ENCODE measurements at regions not wholly inside any gene's neighbourhood (a gene's known extent, or its start where the extent isn't known, plus 50 kb on each side); places are given as distances from the start of the nearest gene placed in this dataset.
"Not testable (repeated sequence)": the region's sequence is repeated elsewhere in the genome, so short reads cannot be mapped to it uniquely, and the experiment has no call there.

GRCh38 chr6:165843121-165843520 is 180.1 kb upstream of the PDE10A start:
- no peak overlapping the region for H3K4me3 ChIP-seq
- TF ChIP-seq CTCF (IDR thresholded peaks at IDR 0.05) = no peak
- DNase-seq (ENCODE audit: low spot score in 2 of 2) = no peak
- no peaks in the 10 kb centered on the region for H3K4me1 ChIP-seq
- H3K27ac ChIP-seq = no peak overlapping the region
- H3K36me3 ChIP-seq = no peaks in the 10 kb centered on the region
- no peaks in the 10 kb centered on the region for H3K27me3 ChIP-seq
- H3K9me3 ChIP-seq = no peaks in the 10 kb centered on the region
- intact Hi-C loops (cut with DNase I) = no loop called here

GRCh38 chr6:165842281-165842936 is 179.4 kb upstream of the PDE10A start:
- Histone ChIP-seq H3K27ac (no peak overlapping the region), H3K4me3 (no peak overlapping the region), H3K27me3 (no peaks in the 10 kb centered on the region), H3K9me3 (no peaks in the 10 kb centered on the region), H3K36me3 (no peaks in the 10 kb centered on the region), H3K4me1 (no peaks in the 10 kb centered on the region)
- no peak for DNase-seq (ENCODE audit: low spot score in 2 of 2)
- no peak for TF ChIP-seq CTCF (IDR thresholded peaks at IDR 0.05)
- intact Hi-C loops (cut with DNase I) = no loop called here

- Histone ChIP-seq H3K36me3 (no peaks in the 10 kb centered on the region), H3K9me3 (no peaks in the 10 kb centered on the region), H3K27ac (no peak overlapping the region), H3K4me3 (no peak overlapping the region), H3K27me3 (no peaks in the 10 kb centered on the region), H3K4me1 (no peaks in the 10 kb centered on the region)
- DNase-seq (ENCODE audit: low spot score in 2 of 2) = no peak
- intact Hi-C loops (cut with DNase I) = no loop called here
- TF ChIP-seq CTCF (IDR thresholded peaks at IDR 0.05) = no peak
Measured at GRCh38 chr6:165841153-165841558, 178.1 kb upstream of the PDE10A start.

GRCh38 chr6:165837948-165838745 is 175.1 kb upstream of the PDE10A start:
- intact Hi-C loops (cut with DNase I) = no loop called here
- no peak overlapping the region for H3K4me3 ChIP-seq
- no peaks in the 10 kb centered on the region for H3K4me1 ChIP-seq
- no peaks in the 10 kb centered on the region for H3K36me3 ChIP-seq
- no peak for TF ChIP-seq CTCF (IDR thresholded peaks at IDR 0.05)
- DNase-seq (ENCODE audit: low spot score in 2 of 2) = no peak
- H3K27me3 ChIP-seq = no peaks in the 10 kb centered on the region
- no peak overlapping the region for H3K27ac ChIP-seq
- H3K9me3 ChIP-seq = no peaks in the 10 kb centered on the region

- H3K9me3 ChIP-seq; H3K27ac ChIP-seq; intact Hi-C loops (cut with DNase I); H3K36me3 ChIP-seq; H3K4me3 ChIP-seq; H3K4me1 ChIP-seq; DNase-seq (ENCODE audit: low spot score in 2 of 2); H3K27me3 ChIP-seq: not testable (repeated sequence)
Measured at GRCh38 chr6:165836648-165837047, 173.6 kb upstream of the PDE10A start.

GRCh38 chr6:165835410-165835851 is 172.4 kb upstream of the PDE10A start:
- intact Hi-C loops (cut with DNase I) = no loop called here
- no peak for TF ChIP-seq CTCF (IDR thresholded peaks at IDR 0.05)
- H3K4me3 ChIP-seq = no peak overlapping the region
- DNase-seq (ENCODE audit: low spot score in 2 of 2) = no peak
- no peaks in the 10 kb centered on the region for H3K4me1 ChIP-seq
- no peaks in the 10 kb centered on the region for H3K9me3 ChIP-seq
- no peak overlapping the region for H3K27ac ChIP-seq
- H3K36me3 ChIP-seq = no peaks in the 10 kb centered on the region
- H3K27me3 ChIP-seq = no peaks in the 10 kb centered on the region

Data from ascending aorta (tissue), 2 donors.